IMR-90 (cell line): ENCODE measurements at regions not wholly inside any gene's neighbourhood (a gene's known extent, or its start where the extent isn't known, plus 50 kb on each side); places are given as distances from the start of the nearest gene placed in this dataset.

Experiments used
- BHLHE40 ChIP-seq: fragments of 150-350 bp; IDR thresholded peaks from 2 replicates; pipeline ENCODE4 v1.6.1; 2016; ENCODE audit warnings: mild to moderate bottlenecking, low read depth, low read length
- CEBPB ChIP-seq: IDR thresholded peaks from 2 replicates; pipeline ENCODE4 v1.6.1; 2012; ENCODE audit warnings: low read depth, low read length, improper control_type of control experiment
- CHD1 ChIP-seq: IDR thresholded peaks from 2 replicates; pipeline ENCODE4 v1.6.1; 2012; ENCODE audit warnings: low read depth, low read length, improper control_type of control experiment
- FOS ChIP-seq: fragments of 150-350 bp; IDR thresholded peaks from 2 replicates; pipeline ENCODE4 v1.6.1; 2016; ENCODE audit warnings: low read depth, low read length
- MAFK ChIP-seq: IDR thresholded peaks from 2 replicates; pipeline ENCODE4 v1.6.1; 2012; ENCODE audit warnings: low read depth, low read length, improper control_type of control experiment
- POLR2A ChIP-seq: IDR thresholded peaks from 2 replicates; pipeline ENCODE4 v1.6.1; 2012; ENCODE audit warnings: mild to moderate bottlenecking, low read depth, low read length
- RAD21 ChIP-seq: IDR thresholded peaks from 2 replicates; pipeline ENCODE4 v1.6.1; 2012; ENCODE audit warnings: low read length, improper control_type of control experiment
- RFX5 ChIP-seq: IDR thresholded peaks from 2 replicates; pipeline ENCODE4 v1.8.0; 2012; ENCODE audit warnings: low read depth, mild to moderate bottlenecking, low read length, moderate library complexity
- SMC3 ChIP-seq: fragments of 150-350 bp; IDR thresholded peaks from 2 replicates; pipeline ENCODE4 v1.6.1; 2016; ENCODE audit warnings: low read depth, mild to moderate bottlenecking, antibody characterized with exemption, low read length, moderate library complexity
- TF ChIP-seq, protein P1 (sequence below): conservative IDR thresholded peaks from 2 replicates; pipeline ENCODE4 v1.5.1; 2012; ENCODE audit warnings: mild to moderate bottlenecking, low read depth, low read length, improper control_type of control experiment

DNA sequence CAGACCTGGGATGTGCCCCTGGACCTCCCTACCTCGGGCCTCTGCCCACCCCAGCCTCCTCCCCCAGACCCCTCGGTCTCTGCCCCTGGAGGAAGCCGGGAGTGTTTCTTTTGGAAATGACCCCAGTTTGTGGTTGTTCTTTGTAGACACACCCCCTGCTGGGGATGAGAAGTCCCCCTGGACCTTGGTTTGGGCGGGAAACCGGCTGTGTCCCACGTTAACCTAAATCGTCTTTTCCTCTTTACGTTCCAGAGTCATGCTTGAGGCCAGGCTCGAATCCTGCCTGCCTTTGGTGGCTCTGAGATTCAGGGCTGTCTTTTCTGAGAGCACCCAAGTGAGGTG lies 116.6 kb downstream of the METRNL start:
- TF ChIP-seq MAFK = no peak
- TF ChIP-seq, protein P1, sequence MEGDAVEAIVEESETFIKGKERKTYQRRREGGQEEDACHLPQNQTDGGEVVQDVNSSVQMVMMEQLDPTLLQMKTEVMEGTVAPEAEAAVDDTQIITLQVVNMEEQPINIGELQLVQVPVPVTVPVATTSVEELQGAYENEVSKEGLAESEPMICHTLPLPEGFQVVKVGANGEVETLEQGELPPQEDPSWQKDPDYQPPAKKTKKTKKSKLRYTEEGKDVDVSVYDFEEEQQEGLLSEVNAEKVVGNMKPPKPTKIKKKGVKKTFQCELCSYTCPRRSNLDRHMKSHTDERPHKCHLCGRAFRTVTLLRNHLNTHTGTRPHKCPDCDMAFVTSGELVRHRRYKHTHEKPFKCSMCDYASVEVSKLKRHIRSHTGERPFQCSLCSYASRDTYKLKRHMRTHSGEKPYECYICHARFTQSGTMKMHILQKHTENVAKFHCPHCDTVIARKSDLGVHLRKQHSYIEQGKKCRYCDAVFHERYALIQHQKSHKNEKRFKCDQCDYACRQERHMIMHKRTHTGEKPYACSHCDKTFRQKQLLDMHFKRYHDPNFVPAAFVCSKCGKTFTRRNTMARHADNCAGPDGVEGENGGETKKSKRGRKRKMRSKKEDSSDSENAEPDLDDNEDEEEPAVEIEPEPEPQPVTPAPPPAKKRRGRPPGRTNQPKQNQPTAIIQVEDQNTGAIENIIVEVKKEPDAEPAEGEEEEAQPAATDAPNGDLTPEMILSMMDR = no peak
- no peak for TF ChIP-seq POLR2A
- no peak for TF ChIP-seq BHLHE40
- no peak for TF ChIP-seq SMC3
- no peak for TF ChIP-seq CHD1
- no peak for TF ChIP-seq FOS
- no peak for TF ChIP-seq RFX5
- no peak for TF ChIP-seq RAD21
- no peak for TF ChIP-seq CEBPB
